OCI-LY3 (cell line): ENCODE measurements at regions not wholly inside any gene's neighbourhood (a gene's known extent, or its start where the extent isn't known, plus 50 kb on each side); places are given as distances from the start of the nearest gene placed in this dataset.
"Not testable (repeated sequence)": the region's sequence is repeated elsewhere in the genome, so short reads cannot be mapped to it uniquely, and the experiment has no call there.

Source experiments
- EZH2phosphoT487 ChIP-seq: fragments of 200-600 bp; shearing (Covaris generic); IDR thresholded peaks from 2 replicates; pipeline ENCODE4 v1.6.1; 2018; ENCODE audit warnings: antibody characterized with exemption, mixed run types, low read depth
- TF ChIP-seq, protein P1 (sequence below): fragments of 200-600, 300-600 bp; sonication (generic); IDR thresholded peaks from 2 replicates; pipeline ENCODE4 v1.5.1; 2014; ENCODE audit warnings: antibody characterized with exemption, low read length, low read depth

DNA sequence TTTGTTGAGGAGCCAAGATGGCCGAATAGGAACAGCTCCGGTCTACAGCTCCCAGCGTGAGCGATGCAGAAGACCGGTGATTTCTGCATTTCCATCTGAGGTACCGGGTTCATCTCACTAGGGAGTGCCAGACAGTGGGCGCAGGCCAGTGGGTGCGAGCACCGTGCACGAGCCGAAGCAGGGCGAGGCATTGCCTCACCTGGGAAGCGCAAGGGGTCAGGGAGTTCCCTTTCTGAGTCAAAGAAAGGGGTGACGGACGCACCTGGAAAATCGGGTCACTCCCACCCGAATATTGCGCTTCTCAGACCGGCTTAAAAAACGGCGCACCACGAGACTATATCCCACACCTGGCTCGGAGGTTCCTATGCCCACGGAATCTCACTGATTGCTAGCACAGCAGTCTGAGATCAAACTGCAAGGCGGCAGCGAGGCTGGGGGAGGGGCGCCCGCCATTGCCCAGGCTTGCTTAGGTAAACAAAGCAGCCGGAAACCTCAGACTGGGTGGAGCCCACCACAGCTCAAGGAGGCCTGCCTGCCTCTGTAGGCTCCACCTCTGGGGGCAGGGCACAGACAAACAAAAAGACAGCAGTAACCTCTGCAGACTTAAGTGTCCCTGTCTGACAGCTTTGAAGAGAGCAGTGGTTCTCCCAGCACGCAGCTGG lies 417.7 kb upstream of the POU3F2 start:
- TF ChIP-seq, protein P1, sequence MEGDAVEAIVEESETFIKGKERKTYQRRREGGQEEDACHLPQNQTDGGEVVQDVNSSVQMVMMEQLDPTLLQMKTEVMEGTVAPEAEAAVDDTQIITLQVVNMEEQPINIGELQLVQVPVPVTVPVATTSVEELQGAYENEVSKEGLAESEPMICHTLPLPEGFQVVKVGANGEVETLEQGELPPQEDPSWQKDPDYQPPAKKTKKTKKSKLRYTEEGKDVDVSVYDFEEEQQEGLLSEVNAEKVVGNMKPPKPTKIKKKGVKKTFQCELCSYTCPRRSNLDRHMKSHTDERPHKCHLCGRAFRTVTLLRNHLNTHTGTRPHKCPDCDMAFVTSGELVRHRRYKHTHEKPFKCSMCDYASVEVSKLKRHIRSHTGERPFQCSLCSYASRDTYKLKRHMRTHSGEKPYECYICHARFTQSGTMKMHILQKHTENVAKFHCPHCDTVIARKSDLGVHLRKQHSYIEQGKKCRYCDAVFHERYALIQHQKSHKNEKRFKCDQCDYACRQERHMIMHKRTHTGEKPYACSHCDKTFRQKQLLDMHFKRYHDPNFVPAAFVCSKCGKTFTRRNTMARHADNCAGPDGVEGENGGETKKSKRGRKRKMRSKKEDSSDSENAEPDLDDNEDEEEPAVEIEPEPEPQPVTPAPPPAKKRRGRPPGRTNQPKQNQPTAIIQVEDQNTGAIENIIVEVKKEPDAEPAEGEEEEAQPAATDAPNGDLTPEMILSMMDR: not testable (repeated sequence)
- not testable (repeated sequence) for TF ChIP-seq EZH2phosphoT487
